Stimulated activated CD4-positive, alpha-beta T cell treated with anti-CD3 and anti-CD28 coated beads, Interleukin-1b, Interleukin-23, amount 100 ng/mL, for 24 hours (primary cell): ENCODE measurements at regions not wholly inside any gene's neighbourhood (a gene's known extent, or its start where the extent isn't known, plus 50 kb on each side); places are given as distances from the start of the nearest gene placed in this dataset.
"Not testable (repeated sequence)": the region's sequence is repeated elsewhere in the genome, so short reads cannot be mapped to it uniquely, and the experiment has no call there.

ENCODE experiments used
- DNase-seq, 4 experiments: peaks; one replicate each; pipeline ENCODE4 v3.0.0-alpha.2; 2020; ENCODE audit warnings: low read depth in 4 of 4, low spot score in 1 of 4

- no peak for DNase-seq
Measured at GRCh38 chr6:26173836-26174145, 86.6 kb downstream of the HFE start.

GRCh38 chr6:26175033-26175427, 87.8 kb downstream of the HFE start:
- no peak for DNase-seq

GRCh38 chr6:26175428-26176181, 88.4 kb downstream of the HFE start:
- DNase-seq: no peak

GRCh38 chr6:26179675-26180074, 92.4 kb downstream of the HFE start:
- no peak for DNase-seq

- DNase-seq: no peak
Measured at GRCh38 chr6:26180346-26180745, 93.1 kb downstream of the HFE start.

GRCh38 chr6:26183237-26183580, 96.0 kb downstream of the HFE start:
- DNase-seq: no peak

- DNase-seq: no peak
Measured at GRCh38 chr6:26183581-26184366, 96.5 kb downstream of the HFE start.

- no peak for DNase-seq
Measured at GRCh38 chr6:26184367-26184891, 97.2 kb downstream of the HFE start.

GRCh38 chr6:26185004-26185403, 97.8 kb downstream of the HFE start:
- no peak for DNase-seq

GRCh38 chr6:26185802-26186201, 98.6 kb downstream of the HFE start:
- DNase-seq: no peak

- no peak for DNase-seq
Measured at GRCh38 chr6:26186652-26187051, 99.4 kb downstream of the HFE start.

- no peak for DNase-seq
Measured at GRCh38 chr6:26187292-26187691, 100.1 kb downstream of the HFE start.

- DNase-seq: no peak
Measured at GRCh38 chr6:26187981-26188635, 100.9 kb downstream of the HFE start.

- not testable (repeated sequence) for DNase-seq
Measured at GRCh38 chr6:26191512-26191911, 104.3 kb downstream of the HFE start.

- no peak for DNase-seq
Measured at GRCh38 chr6:26193467-26194328, 106.5 kb downstream of the HFE start.

GRCh38 chr6:26194329-26194701, 107.1 kb downstream of the HFE start:
- DNase-seq: no peak

- DNase-seq: no peak
Measured at GRCh38 chr6:26194816-26195375, 107.7 kb downstream of the HFE start.

- DNase-seq: peak in 1 of 4 experiments; percentile 70
Measured at GRCh38 chr6:26195376-26195923, 108.2 kb downstream of the HFE start.

- no peak for DNase-seq
Measured at GRCh38 chr6:26195924-26196845, 109.0 kb downstream of the HFE start.
